ENCODE measurements at regions not wholly inside any gene's neighbourhood (a gene's known extent, or its start where the extent isn't known, plus 50 kb on each side); places are given as distances from the start of the nearest gene placed in this dataset.

- WGBS, 2 donors: 84 to 92% methylated on average over 3 of the region's 3 CpGs
- Histone ChIP-seq H3K27me3 (no peaks in the 10 kb centered on the region), H3K27ac (no peak overlapping the region), H3K4me1 (no peaks in the 10 kb centered on the region), H3K9me3 (no peaks in the 10 kb centered on the region), H3K4me3 (no peak overlapping the region), H3K36me3 (no peaks in the 10 kb centered on the region)
- intact Hi-C loops (cut with DNase I): no loop called here
- no peak for DNase-seq
- no peak for TF ChIP-seq POLR2A (IDR thresholded peaks at IDR 0.05)
- no peak for TF ChIP-seq CTCF (IDR thresholded peaks at IDR 0.05)
Measured at GRCh38 chr11:79922641-79923040, 481.8 kb upstream of the TENM4 start.

DNA sequence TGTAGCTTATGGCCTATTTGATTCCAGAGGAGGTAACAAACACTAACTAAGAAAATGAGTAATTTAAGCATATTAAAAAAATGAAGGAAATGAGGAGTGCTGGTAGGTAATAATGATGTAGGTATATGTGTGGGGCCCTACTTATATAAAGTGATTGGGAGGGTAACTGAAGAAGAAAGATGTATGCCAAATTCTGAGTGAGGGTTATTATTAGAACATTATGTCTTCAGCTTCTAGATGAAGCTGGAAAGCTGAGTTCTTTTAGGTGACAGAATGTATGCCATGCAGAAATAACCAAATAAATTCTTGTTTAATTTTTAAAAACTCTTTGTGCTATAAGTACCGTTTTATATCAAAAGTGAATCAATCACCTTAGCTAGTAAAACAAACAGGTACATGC is 479.6 kb upstream of the TENM4 start:
- 70 to 83% methylated on average over 1 of the region's 1 CpG for WGBS, 2 donors
- H3K4me1 ChIP-seq: no peaks in the 10 kb centered on the region
- intact Hi-C loops (cut with DNase I): no loop called here
- H3K27me3 ChIP-seq: no peaks in the 10 kb centered on the region
- H3K9me3 ChIP-seq: no peaks in the 10 kb centered on the region
- no peak for DNase-seq
- no peaks in the 10 kb centered on the region for H3K36me3 ChIP-seq
- no peak overlapping the region for H3K27ac ChIP-seq
- no peak for TF ChIP-seq POLR2A (IDR thresholded peaks at IDR 0.05)
- TF ChIP-seq CTCF (IDR thresholded peaks at IDR 0.05): no peak
- no peak overlapping the region for H3K4me3 ChIP-seq

DNA sequence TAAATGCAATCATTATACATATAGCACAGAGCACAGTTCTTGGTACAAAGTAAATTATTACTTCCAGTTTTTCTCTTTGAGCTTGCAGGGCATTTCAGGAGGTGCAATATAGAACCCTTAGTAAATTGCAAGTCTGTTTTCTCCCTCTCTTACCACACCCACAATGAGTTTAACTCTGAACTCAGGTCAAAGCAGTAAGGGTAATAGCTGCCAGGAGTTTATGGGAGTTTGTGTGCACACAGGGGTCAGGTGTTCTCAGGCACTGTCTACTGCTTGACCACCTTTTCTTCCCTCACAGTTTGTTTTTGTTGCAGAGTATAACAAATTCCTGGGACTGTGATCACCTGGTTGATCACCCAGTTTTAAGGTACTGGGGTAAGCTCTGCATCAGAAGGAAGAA is 478.5 kb upstream of the TENM4 start:
- H3K36me3 ChIP-seq: no peaks in the 10 kb centered on the region
- H3K4me3 ChIP-seq: no peak overlapping the region
- intact Hi-C loops (cut with DNase I): no loop called here
- H3K27ac ChIP-seq: no peak overlapping the region
- no peak for DNase-seq
- H3K9me3 ChIP-seq: no peaks in the 10 kb centered on the region
- TF ChIP-seq CTCF (IDR thresholded peaks at IDR 0.05) (no peak), POLR2A (IDR thresholded peaks at IDR 0.05) (no peak)
- no peaks in the 10 kb centered on the region for H3K27me3 ChIP-seq
- H3K4me1 ChIP-seq: no peaks in the 10 kb centered on the region

DNA sequence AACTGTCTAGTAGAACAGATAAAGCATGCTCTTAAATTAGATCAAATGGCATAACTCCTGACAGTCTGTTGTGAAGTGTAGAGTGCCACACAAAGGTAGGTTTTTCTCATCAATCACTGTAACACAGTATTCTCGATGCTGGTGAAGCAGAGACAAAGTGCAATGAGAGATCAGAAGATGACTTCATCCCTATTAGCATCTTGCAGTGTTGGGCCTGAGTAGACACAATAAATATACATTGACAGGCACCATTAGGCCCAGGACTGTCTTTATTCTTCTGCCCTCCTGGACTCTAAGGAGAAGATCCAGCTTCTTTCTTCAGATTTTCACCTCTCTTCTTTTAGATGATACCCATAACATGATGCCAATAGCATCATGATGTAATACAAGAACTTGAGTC is 478.0 kb upstream of the TENM4 start:
- no peaks in the 10 kb centered on the region for H3K27me3 ChIP-seq
- TF ChIP-seq POLR2A (IDR thresholded peaks at IDR 0.05) (no peak), CTCF (IDR thresholded peaks at IDR 0.05) (no peak)
- whole genome bisulfite sequencing, 2 donors: 40 to 72% methylated on average over 1 of the region's 1 CpG

GRCh38 chr11:79906164-79906563 is 465.3 kb upstream of the TENM4 start:
- Histone ChIP-seq H3K27ac (no peak overlapping the region), H3K9me3 (peaks cover 0 to 5% (median 0%) of the 10 kb centered on the region in 3 donors), H3K4me1 (no peaks in the 10 kb centered on the region), H3K36me3 (no peaks in the 10 kb centered on the region), H3K4me3 (no peak overlapping the region), H3K27me3 (no peaks in the 10 kb centered on the region)
- WGBS, 2 donors: 78 to 82% methylated on average over 8 of the region's 8 CpGs
- TF ChIP-seq CTCF (IDR thresholded peaks at IDR 0.05) (no peak), POLR2A (IDR thresholded peaks at IDR 0.05) (no peak)
- intact Hi-C loops (cut with DNase I): no loop called here
- DNase-seq: no peak

More for the DNA sequence above, 478.0 kb upstream of the TENM4 start:
- no peak overlapping the region for H3K4me3 ChIP-seq
- no peaks in the 10 kb centered on the region for H3K4me1 ChIP-seq
- intact Hi-C loops (cut with DNase I): no loop called here
- no peak overlapping the region for H3K27ac ChIP-seq
- DNase-seq: no peak
- no peaks in the 10 kb centered on the region for H3K9me3 ChIP-seq
- H3K36me3 ChIP-seq: no peaks in the 10 kb centered on the region
